Kidney tubule cell (primary cell): ENCODE measurements at regions not wholly inside any gene's neighbourhood (a gene's known extent, or its start where the extent isn't known, plus 50 kb on each side); places are given as distances from the start of the nearest gene placed in this dataset.
A peak's percentile ranks its signal among the peaks of the same experiment; 100 is the strongest.

Experiments
- DNase-seq: peaks from one replicate; pipeline ENCODE4 v3.0.0-alpha.2; 2018; ENCODE audit warnings: low spot score

GRCh38 chr10:78938695-78939672 lies 129.8 kb upstream of the ZMIZ1 start:
- DNase-seq: no peak

GRCh38 chr10:78942091-78942501 lies 126.7 kb upstream of the ZMIZ1 start:
- no peak for DNase-seq

- peak; percentile 44 for DNase-seq
These were observed 123.9 kb upstream of the ZMIZ1 start for GRCh38 chr10:78944723-78945312.

- DNase-seq: no peak
These were observed 122.9 kb upstream of the ZMIZ1 start for GRCh38 chr10:78945838-78946237.

GRCh38 chr10:78947226-78947625 lies 121.5 kb upstream of the ZMIZ1 start:
- DNase-seq: no peak

GRCh38 chr10:78947733-78948132 lies 121.0 kb upstream of the ZMIZ1 start:
- no peak for DNase-seq

- DNase-seq: no peak
These were observed 120.1 kb upstream of the ZMIZ1 start for GRCh38 chr10:78948621-78949030.

GRCh38 chr10:78950656-78951587 lies 117.8 kb upstream of the ZMIZ1 start:
- no peak for DNase-seq

GRCh38 chr10:78952030-78952429 lies 116.7 kb upstream of the ZMIZ1 start:
- DNase-seq: no peak

- DNase-seq: no peak
These were observed 116.1 kb upstream of the ZMIZ1 start for GRCh38 chr10:78952686-78953085.

- DNase-seq: no peak
These were observed 115.5 kb upstream of the ZMIZ1 start for GRCh38 chr10:78953113-78953798.

GRCh38 chr10:78953799-78954297 lies 114.9 kb upstream of the ZMIZ1 start:
- no peak for DNase-seq

GRCh38 chr10:78954689-78955088 lies 114.1 kb upstream of the ZMIZ1 start:
- no peak for DNase-seq

GRCh38 chr10:78955206-78955605 lies 113.6 kb upstream of the ZMIZ1 start:
- no peak for DNase-seq

- no peak for DNase-seq
These were observed 112.4 kb upstream of the ZMIZ1 start for GRCh38 chr10:78956391-78956790.

GRCh38 chr10:78957471-78958039 lies 111.2 kb upstream of the ZMIZ1 start:
- peak; percentile 16 for DNase-seq

GRCh38 chr10:78959217-78959923 lies 109.4 kb upstream of the ZMIZ1 start:
- DNase-seq: no peak

- DNase-seq: no peak
These were observed 108.9 kb upstream of the ZMIZ1 start for GRCh38 chr10:78959924-78960285.

- peak; percentile 95 for DNase-seq
These were observed 108.4 kb upstream of the ZMIZ1 start for GRCh38 chr10:78960316-78960800.

- DNase-seq: no peak
These were observed 107.0 kb upstream of the ZMIZ1 start for GRCh38 chr10:78961760-78962159.
